Cardiac muscle cell (in vitro differentiated cells and primary cell): ENCODE measurements at regions not wholly inside any gene's neighbourhood (a gene's known extent, or its start where the extent isn't known, plus 50 kb on each side); places are given as distances from the start of the nearest gene placed in this dataset.

Experiments used
- DNase-seq, 2 donors: peaks; one replicate each; pipeline versions ENCODE4 v3.0.0 to v3.0.0-alpha.2; 2010 to 2017; ENCODE audit warnings: low read depth in 1 of 2, low spot score in 1 of 2
- H3K27ac ChIP-seq: fragments of 200-600 bp; sonication (generic); 2 replicates; pipeline ENCODE4 v1.5.1; 2016
- H3K27me3 ChIP-seq: fragments of 200-600 bp; sonication (generic); 2 replicates; pipeline ENCODE4 v1.6.0; 2016; ENCODE audit warnings: control low read depth
- H3K36me3 ChIP-seq: fragments of 200-600 bp; sonication (generic); 2 replicates; pipeline ENCODE4 v1.5.1; 2016; ENCODE audit warnings: control low read depth
- H3K4me1 ChIP-seq: fragments of 200-600 bp; sonication (generic); 2 replicates; pipeline ENCODE4 v1.8.1; 2017; ENCODE audit warnings: low read depth, mild to moderate bottlenecking, mixed run types
- H3K4me3 ChIP-seq: fragments of 200-600 bp; sonication (generic); 2 replicates; pipeline ENCODE4 v1.5.1; 2016; ENCODE audit warnings: mild to moderate bottlenecking
- H3K9me3 ChIP-seq: fragments of 200-600 bp; sonication (generic); 2 replicates; pipeline ENCODE4 v1.5.1; 2017; ENCODE audit warnings: low read depth, mild to moderate bottlenecking, control low read depth
- CTCF ChIP-seq: IDR thresholded peaks from 2 replicates; pipeline ENCODE4 v1.5.1; 2012; ENCODE audit warnings: low read depth, mild to moderate bottlenecking, low read length

GRCh38 chr11:92667486-92668152 lies 301.8 kb upstream of the MTNR1B start:
- Histone ChIP-seq H3K36me3 (no peaks in the 10 kb centered on the region), H3K4me1 (no peaks in the 10 kb centered on the region), H3K27me3 (no peaks in the 10 kb centered on the region), H3K27ac (no peak overlapping the region), H3K4me3 (no peak overlapping the region), H3K9me3 (no peaks in the 10 kb centered on the region)
- no peak for TF ChIP-seq CTCF
- no peak for DNase-seq

GRCh38 chr11:92670308-92670890 lies 299.1 kb upstream of the MTNR1B start:
- Histone ChIP-seq H3K36me3 (no peaks in the 10 kb centered on the region), H3K4me1 (no peaks in the 10 kb centered on the region), H3K27me3 (no peaks in the 10 kb centered on the region), H3K4me3 (no peak overlapping the region), H3K27ac (no peak overlapping the region), H3K9me3 (no peaks in the 10 kb centered on the region)
- no peak for TF ChIP-seq CTCF
- DNase-seq, result no peak

GRCh38 chr11:92671081-92671480 lies 298.4 kb upstream of the MTNR1B start:
- H3K4me3 ChIP-seq, result no peak overlapping the region
- H3K27me3 ChIP-seq, result no peaks in the 10 kb centered on the region
- H3K9me3 ChIP-seq, result no peaks in the 10 kb centered on the region
- no peaks in the 10 kb centered on the region for H3K4me1 ChIP-seq
- H3K36me3 ChIP-seq, result no peaks in the 10 kb centered on the region
- no peak for TF ChIP-seq CTCF
- DNase-seq, result no peak
- no peak overlapping the region for H3K27ac ChIP-seq

GRCh38 chr11:92675303-92675702 lies 294.1 kb upstream of the MTNR1B start:
- TF ChIP-seq CTCF, result no peak
- no peaks in the 10 kb centered on the region for H3K36me3 ChIP-seq
- no peak for DNase-seq
- no peaks in the 10 kb centered on the region for H3K27me3 ChIP-seq
- H3K27ac ChIP-seq, result no peak overlapping the region
- no peak overlapping the region for H3K4me3 ChIP-seq
- no peaks in the 10 kb centered on the region for H3K9me3 ChIP-seq
- no peaks in the 10 kb centered on the region for H3K4me1 ChIP-seq

- H3K27me3 ChIP-seq, result no peaks in the 10 kb centered on the region
- no peak overlapping the region for H3K4me3 ChIP-seq
- H3K9me3 ChIP-seq, result no peaks in the 10 kb centered on the region
- no peak for DNase-seq
- no peaks in the 10 kb centered on the region for H3K4me1 ChIP-seq
- no peak overlapping the region for H3K27ac ChIP-seq
- no peak for TF ChIP-seq CTCF
- H3K36me3 ChIP-seq, result no peaks in the 10 kb centered on the region
Observed at GRCh38 chr11:92675810-92676209, 293.6 kb upstream of the MTNR1B start.
